GM19452 (cell line): ENCODE measurements at regions not wholly inside any gene's neighbourhood (a gene's known extent, or its start where the extent isn't known, plus 50 kb on each side); places are given as distances from the start of the nearest gene placed in this dataset.
"Not testable (repeated sequence)": the region's sequence is repeated elsewhere in the genome, so short reads cannot be mapped to it uniquely, and the experiment has no call there.

ENCODE experiments used
- ATAC-seq: cut with Tn5 transposase; IDR thresholded peaks from one replicate; pipeline ENCODE4 v1.9.1; 2021; ENCODE audit not compliant: unreplicated experiment

DNA sequence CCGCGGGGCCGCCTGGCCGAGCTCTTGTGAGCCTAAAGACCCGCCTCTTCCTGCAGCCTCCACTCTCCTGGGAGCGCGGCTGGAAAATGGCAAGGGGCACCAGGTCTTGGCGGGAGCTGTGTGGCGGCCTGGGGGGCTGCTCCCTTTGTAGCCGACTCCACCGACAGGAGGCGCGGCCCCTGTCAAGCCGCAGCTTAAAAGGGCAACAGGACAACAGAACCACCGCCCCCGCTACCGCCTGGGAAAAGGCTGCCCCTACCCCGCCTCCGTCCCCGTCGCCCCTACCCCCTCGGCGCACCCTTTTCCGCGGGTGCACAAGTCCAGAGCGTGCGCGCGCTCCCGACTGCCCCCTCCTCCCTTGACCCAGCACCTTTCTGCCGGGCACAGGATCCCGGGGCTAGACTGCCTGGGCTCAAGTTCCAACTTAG is 60.3 kb downstream of the GOLGA8K start:
- ATAC-seq, result not testable (repeated sequence)

DNA sequence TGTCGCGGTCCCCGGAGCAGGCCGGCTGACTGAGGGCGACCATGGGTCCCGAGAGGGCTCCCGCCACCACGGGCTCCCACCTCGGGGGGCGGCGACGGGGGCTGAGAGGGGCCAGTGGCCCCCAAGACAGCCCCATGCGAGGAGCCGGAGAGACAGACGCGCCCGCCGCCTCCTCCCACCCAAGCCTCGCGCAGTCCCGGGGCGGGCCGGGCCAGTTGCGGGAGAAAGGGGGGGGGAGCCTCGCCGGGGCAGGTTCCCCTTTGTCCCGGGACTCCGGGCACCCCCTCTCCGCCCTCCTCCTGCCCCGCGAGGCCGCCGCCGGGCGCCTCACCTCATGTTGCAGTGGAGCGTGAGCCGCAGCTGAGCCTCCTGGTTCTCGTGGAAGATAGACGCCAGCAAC is 60.8 kb downstream of the GOLGA8K start:
- ATAC-seq, result not testable (repeated sequence)

DNA sequence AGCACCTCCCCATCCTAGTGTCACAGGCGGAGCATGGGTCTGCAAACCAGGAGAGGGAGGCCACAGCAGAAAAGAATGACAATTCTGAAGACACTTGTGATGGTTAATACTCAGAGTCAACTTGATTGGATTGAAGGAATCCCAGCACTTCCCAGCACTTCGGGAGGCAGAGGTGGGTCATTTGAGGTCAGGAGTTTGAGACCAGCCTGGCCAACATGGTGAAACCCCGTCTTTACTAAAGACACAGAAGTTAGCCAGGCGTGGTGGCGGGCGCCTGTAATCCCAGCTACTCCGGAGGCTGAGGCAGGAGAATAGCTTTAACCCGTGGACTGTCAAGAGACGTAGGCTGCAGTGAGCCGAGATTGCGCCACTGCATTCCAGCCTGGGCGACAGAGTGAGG is 61.6 kb downstream of the GOLGA8K start:
- not testable (repeated sequence) for ATAC-seq

DNA sequence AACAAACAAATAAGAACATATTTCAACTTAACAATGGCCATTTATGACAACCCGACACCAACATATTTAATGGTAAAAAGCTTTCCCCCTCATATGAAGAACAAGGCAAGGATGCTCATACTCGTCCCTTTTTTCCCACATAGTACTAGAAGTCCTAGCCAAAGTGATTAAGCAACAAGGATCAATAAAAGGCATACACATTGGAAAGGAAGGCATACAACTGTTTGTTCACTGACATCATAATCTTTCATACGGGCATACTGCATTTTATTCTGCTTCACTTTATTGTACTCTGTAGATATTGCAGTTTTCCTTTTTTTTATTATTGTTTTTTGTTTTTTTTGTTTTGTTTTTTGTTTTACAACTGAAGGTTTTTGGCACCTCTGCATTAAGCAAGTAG is 66.3 kb downstream of the GOLGA8K start:
- ATAC-seq, result not testable (repeated sequence)

DNA sequence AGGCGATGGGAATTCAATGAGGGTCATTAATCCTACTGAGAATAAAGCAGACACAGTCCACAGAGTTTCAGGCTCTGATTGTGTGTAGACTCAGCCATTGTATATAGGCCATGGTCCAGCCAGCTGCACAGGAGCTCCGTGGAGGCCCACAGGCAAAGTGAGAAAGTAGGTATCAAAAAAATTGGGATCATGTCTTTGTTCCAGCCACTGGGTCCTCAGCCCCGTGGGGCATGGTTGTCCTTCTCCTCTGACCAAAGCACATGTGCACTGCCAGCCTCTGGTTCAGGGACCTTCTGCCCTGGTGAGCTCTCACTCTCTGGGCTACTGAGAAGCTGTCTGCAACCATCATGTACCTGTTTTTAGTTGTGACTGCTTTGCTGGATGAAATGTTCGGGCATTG is 79.7 kb downstream of the GOLGA8K start:
- not testable (repeated sequence) for ATAC-seq

DNA sequence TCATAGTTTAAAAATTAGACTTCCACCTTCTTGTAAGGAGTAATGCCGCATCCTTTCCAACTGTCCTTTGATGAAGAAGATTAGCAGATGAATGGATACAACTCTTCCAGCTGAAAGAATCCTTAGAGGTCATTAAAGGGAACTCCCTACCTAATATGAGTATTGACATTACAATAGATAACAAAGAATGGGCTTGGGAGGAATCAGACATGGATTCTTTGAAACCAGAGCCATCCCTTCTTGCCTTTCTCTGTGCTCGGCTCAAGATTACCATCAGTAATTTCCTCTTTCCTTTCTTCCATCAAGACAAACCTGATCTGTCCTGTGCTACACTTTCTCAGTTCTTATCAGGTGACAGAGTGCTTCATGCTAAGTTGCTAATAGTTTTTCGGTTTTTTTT is 83.8 kb downstream of the GOLGA8K start:
- not testable (repeated sequence) for ATAC-seq

DNA sequence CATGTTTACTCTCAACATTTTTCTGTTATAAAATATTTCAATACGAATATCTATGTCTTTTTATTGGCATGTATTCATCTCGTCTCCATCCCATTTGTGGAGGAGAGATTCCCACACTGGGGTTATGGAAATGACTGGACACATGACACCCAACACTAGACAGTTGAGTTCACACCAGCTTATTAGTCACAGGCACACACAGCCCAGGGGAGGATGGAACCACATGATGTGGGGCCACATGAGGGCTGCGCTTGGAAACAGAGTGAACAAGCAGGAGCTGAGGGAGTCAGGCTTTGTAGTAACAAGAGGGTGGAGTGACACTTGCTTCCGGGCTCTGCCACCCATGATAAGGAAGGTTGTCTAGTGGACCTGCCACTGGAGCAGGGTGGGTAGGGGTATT is 86.6 kb downstream of the GOLGA8K start:
- ATAC-seq, result not testable (repeated sequence)

DNA sequence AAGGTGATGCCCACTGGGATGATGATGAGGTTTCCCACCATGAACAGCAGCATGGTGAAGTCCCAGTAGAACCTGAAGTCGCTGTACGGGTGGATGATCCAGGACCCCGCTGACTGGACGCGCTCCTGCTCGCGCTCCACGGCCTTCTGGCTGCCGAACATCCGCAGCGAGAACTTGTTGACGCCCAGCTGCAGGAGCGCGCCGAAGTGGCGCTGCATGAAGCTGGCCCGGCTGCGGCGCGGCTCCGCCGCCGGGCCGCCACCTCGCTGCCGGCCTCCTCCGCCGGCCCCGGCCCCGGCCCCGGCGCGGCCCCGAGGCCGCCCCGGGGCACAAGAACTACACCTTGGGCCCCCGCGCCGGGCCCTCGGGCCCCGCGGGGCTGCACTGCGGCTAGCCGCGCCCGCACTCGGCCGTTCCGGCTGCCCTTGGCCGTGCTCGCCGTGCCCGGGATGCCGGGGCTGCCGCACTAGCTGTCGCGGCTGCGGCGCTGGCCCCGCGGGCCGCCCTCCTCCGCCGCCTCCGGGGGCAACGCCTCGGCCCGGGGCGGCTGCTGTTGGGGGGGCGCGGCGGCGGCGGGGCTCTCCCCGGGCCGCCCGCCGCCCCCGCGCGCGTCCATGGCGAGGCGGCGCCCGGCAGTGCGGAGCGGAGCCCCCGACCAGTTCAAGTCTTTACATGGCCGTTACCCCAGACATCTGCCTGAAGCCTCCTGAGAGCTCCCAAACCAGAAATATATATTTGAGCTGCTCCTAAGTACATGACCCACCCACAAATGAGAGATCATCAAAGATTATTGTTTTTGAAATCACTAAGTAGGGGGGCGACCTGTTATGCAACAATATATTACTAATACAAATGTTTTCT is 87.8 kb downstream of the GOLGA8K start:
- not testable (repeated sequence) for ATAC-seq

DNA sequence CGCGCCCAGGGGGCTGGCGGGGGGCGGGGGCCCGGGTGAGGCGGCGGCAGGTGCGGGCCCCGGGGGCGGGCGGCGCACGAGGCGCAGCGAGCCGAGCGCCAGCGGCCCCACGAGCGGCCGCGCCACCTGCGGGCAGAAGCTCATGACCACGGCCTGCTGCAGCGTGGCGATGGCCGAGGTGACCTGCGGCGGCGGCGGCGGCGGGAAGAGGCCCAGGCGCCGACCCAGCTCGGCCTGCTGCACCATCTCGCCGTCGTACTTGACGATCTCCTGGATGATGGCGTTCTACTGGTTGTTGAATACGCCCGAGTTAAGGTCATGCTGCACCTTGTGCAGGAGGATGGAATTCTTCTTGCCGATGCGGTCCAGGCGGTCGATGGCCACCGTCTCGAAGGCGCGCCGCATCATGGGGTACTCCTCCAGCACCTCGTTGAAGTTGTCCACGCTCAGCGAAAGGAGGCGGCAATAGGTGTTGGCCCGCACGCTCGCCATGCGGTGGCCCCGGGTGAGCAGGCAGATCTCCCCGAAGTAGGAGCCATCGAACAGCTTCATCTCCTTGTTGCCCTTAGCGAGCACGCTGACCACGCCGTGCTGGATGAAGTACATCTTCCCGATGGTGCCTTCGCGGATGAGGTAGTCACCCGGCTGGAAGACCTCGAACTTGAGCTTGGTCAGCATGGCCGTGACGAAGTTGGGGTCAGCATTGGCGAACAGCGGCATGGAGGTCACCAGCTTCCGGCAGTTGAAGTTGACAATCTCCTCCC is 89.5 kb downstream of the GOLGA8K start:
- not testable (repeated sequence) for ATAC-seq

DNA sequence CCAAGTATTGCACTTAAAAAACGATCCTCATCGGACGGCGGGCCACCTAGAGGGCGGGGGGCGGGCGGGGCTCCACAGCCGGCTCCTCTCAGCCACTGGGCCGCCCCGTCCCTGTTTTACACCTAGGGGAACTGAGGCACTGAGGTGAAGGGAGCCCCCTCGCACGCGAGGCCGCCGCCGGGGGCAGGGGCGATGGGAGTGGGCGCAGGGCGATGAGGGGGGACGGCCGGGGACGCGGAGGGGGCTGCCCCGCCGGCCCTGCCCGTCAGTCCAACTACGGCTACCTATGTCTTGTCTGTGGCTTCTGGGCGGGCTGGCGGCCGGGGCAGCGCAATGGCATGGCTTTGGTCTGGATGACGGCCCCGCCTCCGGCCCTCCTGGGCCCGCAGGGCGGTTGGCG is 90.4 kb downstream of the GOLGA8K start:
- not testable (repeated sequence) for ATAC-seq

DNA sequence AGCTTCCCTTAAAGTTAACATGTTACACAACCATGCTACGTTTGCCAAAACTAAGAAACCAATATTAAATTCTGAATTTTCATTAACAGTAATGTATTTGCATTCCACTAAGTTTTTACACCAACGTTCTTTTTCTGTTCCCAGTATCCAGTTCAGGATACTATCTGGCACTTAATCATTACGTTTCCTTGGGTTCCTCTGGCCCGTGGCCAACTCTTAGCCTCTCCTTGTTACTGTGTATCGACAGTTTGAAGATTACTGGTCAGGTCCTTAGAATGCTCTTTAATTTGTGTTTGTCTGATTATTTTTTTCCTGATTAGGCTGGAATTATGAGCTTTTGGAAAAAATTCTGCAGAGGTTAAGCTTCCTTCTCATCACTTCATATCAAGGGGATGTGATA is 95.5 kb downstream of the GOLGA8K start:
- not testable (repeated sequence) for ATAC-seq

DNA sequence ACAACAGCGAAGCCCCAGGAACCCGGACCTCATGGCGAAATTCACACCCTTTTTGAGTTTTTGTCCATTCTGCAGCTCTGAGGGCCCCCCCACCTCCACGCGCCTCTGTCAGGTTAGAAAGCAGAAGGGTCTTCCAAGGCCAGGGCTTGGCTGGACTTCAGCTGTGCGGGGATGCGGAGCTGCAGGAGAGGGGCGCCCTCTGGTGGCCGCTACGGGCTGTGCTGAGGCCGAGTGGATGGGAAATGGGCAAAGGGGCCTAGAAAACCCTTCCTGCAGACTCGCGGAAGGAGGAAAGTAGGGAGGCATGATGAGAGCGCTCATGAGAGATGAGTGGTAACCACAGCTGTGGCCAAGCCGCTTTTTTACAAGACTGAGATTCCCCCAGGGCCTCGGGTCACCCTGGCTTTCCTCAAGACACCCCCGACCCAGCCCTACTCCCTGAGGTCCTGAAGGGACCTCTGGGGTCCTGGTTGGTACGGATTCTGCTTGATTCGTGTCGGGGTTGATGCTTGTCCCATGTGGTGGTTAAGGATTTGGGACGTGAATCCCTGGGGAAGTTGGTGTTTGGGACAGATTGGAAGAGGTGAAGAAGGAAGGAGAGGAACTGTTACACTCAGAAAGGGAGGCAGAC is 126.8 kb downstream of the GOLGA8K start:
- peak; percentile 53 for ATAC-seq

DNA sequence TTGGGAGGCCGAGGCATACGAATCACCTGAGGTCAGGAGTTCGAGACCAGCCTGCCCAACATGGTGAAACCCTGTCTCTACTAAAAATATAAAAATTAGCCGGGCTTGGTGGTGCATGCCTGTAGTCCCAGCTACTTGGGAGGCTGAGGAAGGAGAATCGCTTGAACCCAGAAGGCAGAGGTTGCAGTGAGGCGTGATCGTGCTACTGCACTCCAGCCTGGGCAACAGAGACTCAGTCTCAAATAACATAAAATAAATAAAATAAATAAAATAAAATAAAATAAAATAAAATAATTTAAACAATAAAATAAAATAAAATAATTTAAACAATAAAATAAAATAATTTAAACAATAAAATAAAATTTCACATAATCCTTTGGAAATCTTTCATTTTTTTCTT is 149.1 kb downstream of the GOLGA8K start:
- ATAC-seq, result not testable (repeated sequence)

DNA sequence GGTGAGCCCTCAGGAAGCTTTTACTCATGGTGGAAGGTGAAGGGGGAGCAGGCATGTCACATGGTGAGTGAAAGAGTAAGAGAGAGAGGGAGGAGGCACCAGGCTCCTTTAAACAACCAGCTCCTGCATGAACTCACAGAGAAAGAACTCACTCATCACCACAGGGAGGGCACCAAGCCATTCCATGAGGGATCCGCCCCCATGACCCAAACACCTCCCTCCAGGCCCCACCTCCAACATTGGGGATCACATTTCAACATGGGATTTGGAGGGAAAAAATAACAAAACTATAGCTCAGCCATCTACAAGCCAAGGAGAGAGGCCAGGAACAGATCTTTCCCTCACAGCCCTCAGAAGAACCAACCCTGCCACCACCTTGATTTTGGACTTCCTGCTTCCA is 153.9 kb downstream of the GOLGA8K start:
- not testable (repeated sequence) for ATAC-seq

DNA sequence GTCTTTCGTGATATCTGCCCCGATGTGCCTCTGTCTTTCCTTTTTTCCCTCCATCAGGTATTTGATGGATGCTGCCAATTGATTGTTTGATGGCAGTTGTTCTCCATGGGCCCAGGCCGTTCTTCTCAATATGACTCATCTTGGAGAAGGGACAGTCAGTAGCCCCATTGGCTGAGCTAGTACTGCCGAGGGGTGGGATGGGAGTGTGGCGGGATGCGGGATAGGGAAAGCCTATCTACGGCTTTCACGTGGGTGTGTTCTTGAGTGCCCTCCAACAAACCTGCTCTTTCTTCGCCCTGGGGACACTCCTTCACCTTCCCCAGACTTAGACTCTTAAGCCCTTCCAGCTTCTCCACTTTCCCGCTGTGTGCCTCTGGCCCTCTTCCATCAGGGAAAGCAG is 159.4 kb downstream of the GOLGA8K start:
- not testable (repeated sequence) for ATAC-seq

DNA sequence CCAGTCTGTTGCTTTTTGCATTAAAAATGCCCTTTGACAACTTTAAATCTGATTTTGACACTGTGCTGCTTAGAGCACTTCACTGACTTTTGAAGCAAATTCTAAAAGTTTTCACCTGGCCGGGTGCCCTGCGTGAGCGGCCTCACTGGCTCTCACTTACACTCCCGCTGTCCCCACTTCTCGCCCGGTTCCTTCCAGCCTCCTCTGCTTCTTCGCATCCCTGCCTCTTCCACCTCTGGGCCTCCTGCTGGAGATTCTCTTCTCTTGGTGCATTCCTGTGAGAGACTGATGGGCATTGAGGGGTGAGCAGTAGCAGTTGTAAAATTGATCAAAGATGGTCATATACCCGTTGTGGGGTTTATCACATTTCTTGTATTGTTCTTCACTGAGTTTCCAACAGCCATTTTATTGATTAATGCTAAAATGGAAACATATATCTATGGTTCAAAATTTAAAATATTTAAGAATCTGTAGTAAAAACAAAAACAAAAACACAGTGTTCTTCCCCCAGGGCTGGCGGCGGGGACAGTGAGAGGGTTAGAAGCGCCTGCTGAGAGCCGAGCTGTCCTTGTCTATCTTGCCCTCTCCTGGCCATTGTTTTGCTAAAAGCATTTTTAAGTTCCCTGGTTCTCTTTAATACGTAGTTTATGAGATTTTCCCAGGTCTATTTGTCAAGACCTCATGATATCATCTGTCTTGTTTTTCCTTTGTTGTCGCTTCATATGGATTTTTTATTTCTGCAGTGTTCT is 160.1 kb downstream of the GOLGA8K start:
- ATAC-seq, result not testable (repeated sequence)

DNA sequence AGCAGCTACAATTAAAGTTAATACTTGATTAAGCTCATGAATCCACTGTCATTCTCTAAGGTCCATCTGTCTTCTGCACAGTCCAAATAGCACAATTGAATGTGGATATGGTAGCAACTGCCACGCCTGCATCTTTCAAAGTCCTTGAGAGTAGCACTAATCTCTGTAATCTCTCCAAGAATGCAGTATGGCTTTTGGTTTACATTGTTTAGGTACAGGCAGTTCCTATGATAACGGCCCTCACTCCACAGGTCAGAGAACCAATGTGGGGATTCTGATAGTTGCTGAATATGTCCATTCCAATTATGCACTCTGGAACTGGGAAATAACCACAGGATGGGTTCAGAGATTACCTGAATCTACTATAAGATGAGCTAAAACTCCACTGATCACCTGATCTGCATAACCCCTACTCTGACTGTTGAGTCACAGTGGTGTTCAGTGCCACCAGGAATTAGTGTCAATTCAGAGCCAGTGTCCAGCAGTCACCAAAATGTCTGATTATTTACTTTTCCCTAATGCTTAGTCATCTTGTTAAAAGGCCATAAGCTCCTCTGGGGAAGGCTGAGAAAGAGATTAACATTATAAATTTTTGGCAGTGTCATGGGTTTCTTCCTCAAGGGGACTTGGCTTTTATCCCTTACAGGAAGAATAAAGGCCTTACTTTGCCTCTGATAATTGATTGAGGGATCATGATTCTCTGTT is 175.5 kb downstream of the GOLGA8K start:
- ATAC-seq, result not testable (repeated sequence)

DNA sequence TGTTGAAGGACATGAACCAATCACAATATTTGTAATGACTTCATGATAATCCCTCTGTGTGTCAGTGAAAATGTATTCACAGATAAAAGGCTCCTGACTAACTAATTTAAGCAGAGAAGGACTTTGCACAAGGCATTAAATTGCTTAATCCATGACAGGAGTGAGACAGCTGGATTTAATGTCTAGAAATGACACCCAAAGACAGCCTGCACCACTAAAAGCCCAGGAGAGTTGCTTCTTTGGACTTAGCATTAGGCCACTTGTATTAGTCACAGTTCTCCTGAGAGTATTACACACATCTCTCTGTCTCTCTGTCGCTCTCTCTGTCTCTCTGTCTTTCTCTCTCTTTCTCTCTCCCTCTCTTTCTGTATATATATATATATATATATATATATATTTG is 180.4 kb downstream of the GOLGA8K start:
- ATAC-seq, result no peak
